ENCODE measurements at regions not wholly inside any gene's neighbourhood (a gene's known extent, or its start where the extent isn't known, plus 50 kb on each side); places are given as distances from the start of the nearest gene placed in this dataset.
A peak's percentile ranks its signal among the peaks of the same experiment; 100 is the strongest.
"Not testable (repeated sequence)": the region's sequence is repeated elsewhere in the genome, so short reads cannot be mapped to it uniquely, and the experiment has no call there.

DNA sequence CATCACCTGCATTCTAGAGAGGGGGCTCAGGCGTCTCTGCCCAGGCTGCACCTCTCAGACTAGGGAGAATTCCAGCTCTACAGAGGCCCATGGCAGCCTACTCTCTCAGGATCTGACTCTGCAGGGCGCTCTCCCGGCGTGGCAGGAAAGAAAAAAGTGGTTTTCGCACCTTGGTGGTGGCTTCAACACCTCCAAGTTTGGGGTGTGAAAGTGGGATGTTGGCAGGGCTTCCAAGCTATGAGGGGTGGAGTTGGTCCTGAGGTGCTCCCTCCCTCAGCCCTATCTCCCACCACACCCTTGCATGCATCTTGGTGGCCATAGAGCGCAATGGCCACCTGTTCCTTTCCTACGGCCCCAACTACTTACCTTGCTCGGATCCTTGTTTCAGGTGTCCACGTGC lies 166.5 kb downstream of the VSIG4 start:
- ATAC-seq (ENCODE audit: low read depth): no peak
- POLR2A ChIA-PET: no interaction called here
- no peak for DNase-seq
- CTCF ChIA-PET: interaction anchor here (1.2 kb wide), 1 partner anchor 237 kb away, joined by 3 read pairs; no protein-coding TSS in a partner anchor
- intact Hi-C loops (cut with micrococcal nuclease): no loop called here
- no peaks in the 10 kb centered on the region for H3K27me3 Mint-ChIP-seq
- no peak overlapping the region for H3K4me3 Mint-ChIP-seq
- no peak overlapping the region for H3K27ac Mint-ChIP-seq
- H3K9me3 Mint-ChIP-seq: no peaks in the 10 kb centered on the region
- H3K4me1 Mint-ChIP-seq: peaks cover 14% of the 10 kb centered on the region
- H3K36me3 Mint-ChIP-seq (ENCODE audit: low read depth): no peaks in the 10 kb centered on the region
- TF ChIP-seq, protein P1, sequence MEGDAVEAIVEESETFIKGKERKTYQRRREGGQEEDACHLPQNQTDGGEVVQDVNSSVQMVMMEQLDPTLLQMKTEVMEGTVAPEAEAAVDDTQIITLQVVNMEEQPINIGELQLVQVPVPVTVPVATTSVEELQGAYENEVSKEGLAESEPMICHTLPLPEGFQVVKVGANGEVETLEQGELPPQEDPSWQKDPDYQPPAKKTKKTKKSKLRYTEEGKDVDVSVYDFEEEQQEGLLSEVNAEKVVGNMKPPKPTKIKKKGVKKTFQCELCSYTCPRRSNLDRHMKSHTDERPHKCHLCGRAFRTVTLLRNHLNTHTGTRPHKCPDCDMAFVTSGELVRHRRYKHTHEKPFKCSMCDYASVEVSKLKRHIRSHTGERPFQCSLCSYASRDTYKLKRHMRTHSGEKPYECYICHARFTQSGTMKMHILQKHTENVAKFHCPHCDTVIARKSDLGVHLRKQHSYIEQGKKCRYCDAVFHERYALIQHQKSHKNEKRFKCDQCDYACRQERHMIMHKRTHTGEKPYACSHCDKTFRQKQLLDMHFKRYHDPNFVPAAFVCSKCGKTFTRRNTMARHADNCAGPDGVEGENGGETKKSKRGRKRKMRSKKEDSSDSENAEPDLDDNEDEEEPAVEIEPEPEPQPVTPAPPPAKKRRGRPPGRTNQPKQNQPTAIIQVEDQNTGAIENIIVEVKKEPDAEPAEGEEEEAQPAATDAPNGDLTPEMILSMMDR (IDR thresholded peaks at IDR 0.05): no peak

DNA sequence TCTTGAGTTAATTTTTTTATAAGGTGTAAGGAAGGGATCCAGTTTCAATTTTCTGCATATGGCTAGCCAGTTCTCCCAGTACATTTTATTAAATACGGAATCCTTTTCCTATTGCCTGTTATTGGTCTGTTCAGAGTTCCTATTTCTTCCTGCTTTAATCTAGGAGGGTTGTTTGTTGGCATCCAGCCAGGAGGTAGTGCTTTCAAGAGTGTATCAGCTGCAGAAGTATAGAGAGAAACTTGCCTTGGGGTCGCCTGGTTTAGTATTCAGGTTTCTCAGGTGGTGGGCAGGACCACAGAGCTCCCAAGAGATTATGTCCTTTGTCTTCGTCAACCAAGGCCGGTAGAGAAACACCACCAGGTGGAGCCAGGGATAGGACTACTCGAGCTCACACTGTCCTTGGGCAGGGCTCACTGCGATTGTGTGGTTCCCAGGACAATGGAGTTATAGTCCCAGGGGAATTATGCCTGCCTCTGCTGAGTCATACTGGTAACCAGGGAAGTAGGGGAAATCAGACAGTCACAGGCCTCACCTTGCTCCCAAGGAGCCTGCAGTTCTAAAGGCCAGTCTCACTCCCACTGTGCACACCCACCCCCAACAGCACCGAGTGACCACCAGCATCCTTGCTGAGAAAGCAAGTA lies 168.1 kb downstream of the VSIG4 start:
- ChIA-PET CTCF (interaction anchor here (0.7 to 1.1 kb wide), 2 partner anchors 115 to 145 kb away, joined by 3 to 5 read pairs; no protein-coding TSS in a partner anchor), POLR2A (no interaction called here)
- H3K36me3 Mint-ChIP-seq (ENCODE audit: low read depth): no peaks in the 10 kb centered on the region
- TF ChIP-seq, protein P1 (IDR thresholded peaks at IDR 0.05): no peak
- peak; percentile 40 for ATAC-seq (ENCODE audit: low read depth)
- H3K9me3 Mint-ChIP-seq: no peaks in the 10 kb centered on the region
- H3K4me1 Mint-ChIP-seq: peaks cover 18% of the 10 kb centered on the region
- H3K27ac Mint-ChIP-seq: no peak overlapping the region
- no peak for DNase-seq
- no peaks in the 10 kb centered on the region for H3K27me3 Mint-ChIP-seq
- no peak overlapping the region for H3K4me3 Mint-ChIP-seq
- intact Hi-C loops (cut with micrococcal nuclease): loop anchor here (1.0 kb wide), 2 partner anchors 239 to 276 kb away; no protein-coding TSS in a partner anchor

DNA sequence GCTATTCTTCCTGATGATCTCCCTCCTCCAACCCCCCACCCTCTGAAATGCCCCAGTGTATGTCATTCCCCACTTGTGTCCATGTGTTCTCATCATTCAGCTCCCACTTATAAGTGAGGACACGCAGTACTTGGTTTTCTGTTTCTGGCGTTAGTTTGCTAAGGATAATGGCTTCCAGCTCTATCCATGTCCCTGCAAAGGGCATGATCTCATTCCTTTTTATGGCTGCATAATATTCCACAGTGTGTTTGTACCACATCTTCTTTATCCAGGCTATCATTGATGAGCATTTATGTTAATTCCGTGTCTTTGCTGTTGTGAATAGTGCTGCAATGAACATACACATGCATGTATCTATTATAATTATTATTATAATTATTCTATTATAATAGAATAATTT lies 169.3 kb downstream of the VSIG4 start:
- H3K36me3 Mint-ChIP-seq (ENCODE audit: low read depth); POLR2A ChIA-PET; H3K27me3 Mint-ChIP-seq; DNase-seq; CTCF ChIA-PET; H3K27ac Mint-ChIP-seq; H3K9me3 Mint-ChIP-seq; H3K4me3 Mint-ChIP-seq; intact Hi-C loops (cut with micrococcal nuclease); ATAC-seq (ENCODE audit: low read depth): not testable (repeated sequence)
- H3K4me1 Mint-ChIP-seq: peaks cover 27% of the 10 kb centered on the region

DNA sequence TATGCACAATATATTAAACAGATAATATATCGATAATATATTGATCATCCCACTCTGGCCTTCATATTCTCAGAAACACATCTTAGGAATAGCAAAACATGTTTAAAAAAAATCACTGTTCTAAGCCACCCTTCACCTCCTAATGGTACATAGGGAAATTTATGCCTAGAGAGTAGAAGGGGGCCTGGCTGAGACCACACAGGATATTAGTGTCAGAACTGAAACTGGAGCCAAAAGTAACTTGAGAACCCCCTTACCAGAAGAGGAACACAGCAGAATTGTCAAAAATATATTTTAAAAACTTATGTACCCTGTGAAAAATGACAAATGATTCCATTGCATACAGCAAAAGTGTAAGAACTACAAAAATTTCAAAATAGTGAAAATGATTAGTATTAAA lies 173.1 kb downstream of the VSIG4 start:
- Mint-ChIP-seq H3K27ac (no peak overlapping the region), H3K4me1 (peaks cover 17% of the 10 kb centered on the region), H3K9me3 (no peaks in the 10 kb centered on the region), H3K36me3 (ENCODE audit: low read depth) (no peaks in the 10 kb centered on the region), H3K4me3 (no peak overlapping the region), H3K27me3 (no peaks in the 10 kb centered on the region)
- TF ChIP-seq, protein P1 (IDR thresholded peaks at IDR 0.05): no peak
- ATAC-seq (ENCODE audit: low read depth) (peak; percentile 34), DNase-seq (no peak)
- intact Hi-C loops (cut with micrococcal nuclease): loop anchor here (5.0 kb wide), 1 partner anchor 121 kb away; no protein-coding TSS in a partner anchor
- CTCF ChIA-PET: no interaction called here
- POLR2A ChIA-PET: no interaction called here

DNA sequence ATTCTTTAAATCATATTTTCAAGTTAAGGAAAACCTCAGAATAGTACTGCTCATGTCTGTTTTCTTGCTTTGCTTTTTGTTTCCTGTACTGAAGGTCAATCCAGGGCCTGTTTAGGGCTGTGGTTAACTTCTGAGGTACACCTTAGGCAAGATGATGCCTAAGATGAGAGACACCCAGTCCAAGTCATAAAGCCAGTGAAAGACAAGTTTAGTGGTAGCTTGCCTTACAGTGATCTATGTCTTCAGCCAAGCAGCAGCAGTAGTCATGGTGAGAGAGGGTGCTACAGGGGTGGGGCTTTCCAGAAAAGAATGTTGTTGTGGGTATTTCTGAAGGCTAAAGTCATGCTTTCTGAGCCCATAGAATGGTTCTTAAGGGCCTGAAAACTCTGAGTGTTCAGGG lies 173.7 kb downstream of the VSIG4 start:
- Mint-ChIP-seq H3K4me3 (no peak overlapping the region), H3K27ac (peak overlapping the region; percentile 53), H3K36me3 (ENCODE audit: low read depth) (no peaks in the 10 kb centered on the region), H3K27me3 (no peaks in the 10 kb centered on the region), H3K4me1 (peaks cover 13% of the 10 kb centered on the region), H3K9me3 (no peaks in the 10 kb centered on the region)
- ChIA-PET CTCF (no interaction called here), POLR2A (no interaction called here)
- no peak for DNase-seq
- intact Hi-C loops (cut with micrococcal nuclease): loop anchor here (5.0 kb wide), 1 partner anchor 121 kb away; no protein-coding TSS in a partner anchor
- TF ChIP-seq, protein P1 (IDR thresholded peaks at IDR 0.05): no peak
- peak; percentile 70 for ATAC-seq (ENCODE audit: low read depth)

Measured in activated B cell treated with CpG ODN at 0.5 μM for 24 hours (primary cell).